HS-5 (cell line): ENCODE measurements at regions not wholly inside any gene's neighbourhood (a gene's known extent, or its start where the extent isn't known, plus 50 kb on each side); places are given as distances from the start of the nearest gene placed in this dataset.

Experiments
- DNase-seq: peaks from one replicate; pipeline ENCODE4 v3.0.0-alpha.2; 2012; ENCODE audit warnings: low read depth

- DNase-seq, result no peak
Measured at GRCh38 chr1:87820668-87821334, 492.1 kb downstream of the LMO4 start.

DNA sequence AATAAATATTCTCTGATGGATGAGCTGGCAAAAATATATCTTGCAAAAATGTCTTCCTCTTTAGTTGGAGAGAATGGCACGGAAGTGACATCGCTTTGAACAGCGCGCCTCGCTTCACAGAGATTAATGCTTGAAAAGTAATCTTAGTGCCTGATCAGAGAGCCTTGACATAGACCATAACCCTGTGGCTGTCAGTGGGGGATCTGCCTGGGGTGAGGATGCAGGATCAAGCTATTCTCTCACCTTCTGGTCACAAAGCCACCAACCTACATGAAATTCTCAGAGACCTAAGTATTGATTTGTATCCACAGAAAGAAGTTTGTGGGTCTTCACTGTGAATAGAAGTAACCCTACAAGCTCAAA, 492.6 kb downstream of the LMO4 start:
- DNase-seq, result no peak

- DNase-seq, result peak; percentile 31
Measured at GRCh38 chr1:87826681-87827251, 498.1 kb downstream of the LMO4 start.

- DNase-seq, result no peak
Measured at GRCh38 chr1:87829360-87829759, 500.7 kb downstream of the LMO4 start.

DNA sequence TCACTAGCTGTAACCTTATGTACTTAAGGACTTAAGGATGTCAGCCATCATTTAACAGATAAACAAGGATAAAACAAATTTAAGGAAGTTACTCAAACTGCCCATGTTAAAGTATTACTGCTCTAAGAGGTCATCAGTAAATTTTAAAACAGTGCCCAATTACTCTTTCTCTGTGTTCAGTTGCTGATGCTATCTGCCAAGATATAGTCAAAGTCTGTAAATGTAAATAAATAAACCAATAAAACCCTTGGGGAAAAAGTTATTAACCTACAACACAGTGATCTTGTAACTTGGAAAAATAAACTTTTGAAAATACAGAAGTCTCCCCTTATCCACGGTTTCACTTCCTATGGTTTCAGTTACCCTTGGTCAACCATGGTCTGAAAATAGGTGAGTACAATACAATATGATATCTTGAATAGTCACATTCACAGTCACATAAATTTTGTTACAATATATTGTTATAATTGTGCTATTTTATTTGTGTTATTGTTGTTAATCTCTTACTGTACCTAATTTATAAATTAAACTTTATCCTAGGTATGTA, 501.8 kb downstream of the LMO4 start:
- no peak for DNase-seq

GRCh38 chr1:87833166-87833565, 504.5 kb downstream of the LMO4 start:
- peak; percentile 41 for DNase-seq

DNA sequence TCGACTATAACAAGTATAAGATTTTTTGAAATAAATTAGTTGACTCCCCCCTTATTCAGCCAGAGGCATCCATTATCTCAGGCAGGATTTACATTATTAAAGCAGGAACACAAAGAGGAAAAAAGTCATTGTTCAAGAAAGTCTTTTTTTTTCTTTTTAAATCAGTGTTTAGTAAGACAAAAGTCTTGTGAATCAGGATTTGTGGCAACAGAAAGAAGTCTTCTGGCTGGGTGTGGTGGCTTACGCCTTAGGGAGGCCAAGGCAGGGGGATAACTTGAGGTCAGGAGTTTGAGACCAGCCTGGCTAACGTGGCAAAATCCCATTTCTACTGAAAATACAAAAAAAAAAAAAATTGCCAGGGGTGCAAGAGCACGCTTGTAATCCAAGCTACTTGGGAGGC, 505.5 kb downstream of the LMO4 start:
- no peak for DNase-seq

- no peak for DNase-seq
Measured at GRCh38 chr1:87834941-87835340, 506.3 kb downstream of the LMO4 start.

DNA sequence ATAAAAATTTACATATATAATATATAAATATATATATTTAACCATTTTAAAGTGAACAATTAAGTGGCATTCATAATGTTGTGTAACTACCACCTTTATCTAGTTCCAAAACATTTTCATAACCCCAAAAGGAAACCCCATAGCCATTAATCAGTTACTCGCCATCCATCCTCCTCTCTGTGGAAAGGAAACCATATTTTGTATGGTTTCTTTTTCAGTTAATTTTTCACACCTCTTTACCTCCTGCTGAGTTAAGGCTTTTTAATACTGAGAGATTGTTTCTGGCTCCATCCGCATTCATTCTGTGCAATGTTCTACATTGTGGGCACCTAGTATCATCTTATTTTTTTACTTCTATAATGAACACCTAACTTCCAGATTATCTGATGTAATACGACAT, 512.1 kb downstream of the LMO4 start:
- no peak for DNase-seq

DNA sequence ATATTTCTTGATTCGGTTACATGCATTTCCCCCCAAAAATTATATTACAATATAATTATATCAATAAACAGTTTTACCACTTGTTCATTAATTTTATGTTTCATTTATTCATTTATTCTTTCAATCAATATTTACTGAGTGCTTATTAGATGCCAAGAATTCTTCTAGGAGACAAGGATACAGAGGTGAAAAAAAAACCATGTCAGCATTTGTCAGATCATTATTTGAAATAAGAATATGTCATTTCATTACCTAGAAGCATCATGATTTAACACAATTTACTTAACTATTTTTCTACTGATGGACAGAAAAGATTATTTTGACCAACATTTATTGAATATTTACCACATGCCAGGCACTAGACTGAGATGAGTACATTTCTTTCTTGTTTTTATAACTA, 512.7 kb downstream of the LMO4 start:
- no peak for DNase-seq

GRCh38 chr1:87842156-87842555, 513.5 kb downstream of the LMO4 start:
- no peak for DNase-seq

- no peak for DNase-seq
Measured at GRCh38 chr1:87844251-87844650, 515.6 kb downstream of the LMO4 start.

DNA sequence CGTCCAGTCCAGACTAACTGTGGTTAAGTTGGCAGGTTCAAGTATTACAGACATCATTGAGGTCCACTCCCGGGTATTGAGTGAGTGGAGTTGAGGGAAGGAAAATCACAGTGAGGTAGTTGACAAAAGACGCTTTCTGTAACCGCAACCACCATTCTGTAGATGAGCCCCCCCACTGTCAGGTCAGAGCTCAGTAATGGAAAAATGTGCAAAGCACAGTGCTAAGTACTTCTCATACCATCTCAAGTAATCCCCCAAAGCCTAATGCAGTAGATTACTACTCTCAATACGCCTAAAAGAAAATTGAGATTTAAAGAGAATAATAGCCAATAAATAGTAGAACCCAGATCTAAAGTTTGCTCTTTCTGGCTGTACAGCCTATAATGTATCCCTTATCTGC, 522.8 kb downstream of the LMO4 start:
- no peak for DNase-seq

DNA sequence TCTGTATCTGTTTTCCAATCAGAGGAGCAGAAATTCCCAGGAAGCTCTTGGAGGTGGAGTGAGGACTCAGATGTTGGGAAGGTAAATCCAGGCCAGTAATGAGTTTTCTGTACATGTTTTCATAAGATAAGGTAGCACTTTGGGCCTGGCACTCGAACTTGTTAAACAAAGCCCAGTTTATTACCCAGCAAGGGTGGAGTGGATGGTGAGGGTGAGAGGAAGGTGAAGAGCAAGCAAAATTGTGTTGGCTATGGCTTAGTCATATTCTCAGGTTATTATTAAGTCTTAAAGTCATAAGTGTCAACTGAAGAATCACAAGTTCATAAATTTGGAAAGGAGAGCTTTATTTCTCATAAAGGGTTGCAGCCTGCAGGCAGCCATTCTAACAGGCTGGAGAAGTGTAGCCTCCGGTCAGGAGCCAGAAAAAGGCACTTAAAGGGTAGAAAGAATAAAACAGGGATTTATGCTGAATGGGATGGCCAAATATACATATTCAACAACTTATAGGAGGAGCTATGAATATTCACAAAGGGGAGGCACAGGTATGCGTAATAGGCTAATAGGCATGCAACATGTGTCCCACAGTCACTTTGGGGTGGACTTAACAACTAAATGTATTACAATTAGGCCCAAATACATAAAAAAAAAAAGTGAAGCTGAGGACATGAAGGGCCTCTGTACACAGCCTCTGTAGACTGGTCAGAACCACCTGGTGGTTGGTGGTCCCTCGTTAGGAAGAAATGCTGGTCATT, 523.9 kb downstream of the LMO4 start:
- no peak for DNase-seq

GRCh38 chr1:87853576-87854351, 525.1 kb downstream of the LMO4 start:
- DNase-seq, result no peak

- no peak for DNase-seq
Measured at GRCh38 chr1:87863317-87863716, 534.6 kb downstream of the LMO4 start.

GRCh38 chr1:87864676-87865075, 536.0 kb downstream of the LMO4 start:
- DNase-seq, result no peak

- DNase-seq, result no peak
Measured at GRCh38 chr1:87866416-87866815, 537.7 kb downstream of the LMO4 start.

DNA sequence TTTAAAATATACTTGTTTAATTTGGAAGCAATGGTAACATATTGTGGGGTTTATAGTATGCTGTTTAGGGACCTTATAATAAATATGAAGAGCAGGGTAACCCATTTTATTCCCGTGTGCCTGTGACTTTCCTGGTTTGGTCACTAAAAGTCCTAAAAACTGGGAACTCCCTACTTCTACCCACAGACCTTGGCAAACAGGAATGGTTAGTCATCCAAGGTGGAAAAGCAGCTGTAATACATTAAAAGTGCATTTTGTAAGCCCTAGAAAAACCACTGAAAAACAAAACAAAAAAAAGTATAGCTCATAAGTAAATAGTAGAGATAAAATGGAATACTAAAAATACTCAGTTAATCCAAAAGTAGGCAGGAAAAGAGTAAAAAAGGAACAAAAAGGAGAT, 538.9 kb downstream of the LMO4 start:
- peak; percentile 34 for DNase-seq

- peak; percentile 67 for DNase-seq
Measured at GRCh38 chr1:87869567-87869966, 540.9 kb downstream of the LMO4 start.

DNA sequence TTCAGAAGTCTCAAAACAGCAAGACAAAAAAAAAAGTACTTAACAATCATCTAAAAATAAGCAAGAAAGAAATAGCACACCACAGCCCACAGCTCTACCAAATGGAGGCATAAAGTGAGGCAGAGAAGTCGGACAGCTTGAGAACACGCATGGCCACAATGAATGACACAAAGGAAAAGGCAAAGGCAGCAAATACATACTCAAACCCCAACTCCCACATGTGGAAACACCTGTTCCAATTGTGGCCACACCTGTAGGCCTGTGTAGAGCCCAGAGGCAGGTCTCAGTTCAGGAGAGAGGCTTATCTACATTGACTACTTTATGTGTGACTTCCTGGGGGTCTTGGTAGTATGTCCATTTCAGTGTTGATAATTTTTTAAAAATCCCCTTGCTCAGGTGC, 543.5 kb downstream of the LMO4 start:
- no peak for DNase-seq

- no peak for DNase-seq
Measured at GRCh38 chr1:87872692-87873091, 544.0 kb downstream of the LMO4 start.

DNA sequence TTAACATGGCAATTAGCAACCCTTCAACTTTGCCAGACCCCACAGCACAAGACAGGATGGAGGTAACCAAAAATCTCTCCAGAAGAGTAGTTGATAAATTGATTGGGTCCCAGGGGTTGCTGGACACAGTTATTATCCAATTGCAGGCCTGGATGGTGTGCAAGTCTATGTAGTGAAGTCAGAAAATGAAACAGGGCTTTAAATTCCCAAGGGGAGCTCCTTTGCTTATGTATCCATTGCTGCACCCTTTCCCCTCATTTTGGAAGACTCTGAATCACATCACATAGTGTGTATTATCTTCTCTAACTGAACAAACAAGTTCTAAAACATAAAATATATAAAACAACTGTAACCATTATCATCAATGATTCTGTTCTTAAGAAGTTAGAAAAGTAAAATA, 550.2 kb downstream of the LMO4 start:
- DNase-seq, result no peak
